ENCODE measurements at regions not wholly inside any gene's neighbourhood (a gene's known extent, or its start where the extent isn't known, plus 50 kb on each side); places are given as distances from the start of the nearest gene placed in this dataset.

DNA sequence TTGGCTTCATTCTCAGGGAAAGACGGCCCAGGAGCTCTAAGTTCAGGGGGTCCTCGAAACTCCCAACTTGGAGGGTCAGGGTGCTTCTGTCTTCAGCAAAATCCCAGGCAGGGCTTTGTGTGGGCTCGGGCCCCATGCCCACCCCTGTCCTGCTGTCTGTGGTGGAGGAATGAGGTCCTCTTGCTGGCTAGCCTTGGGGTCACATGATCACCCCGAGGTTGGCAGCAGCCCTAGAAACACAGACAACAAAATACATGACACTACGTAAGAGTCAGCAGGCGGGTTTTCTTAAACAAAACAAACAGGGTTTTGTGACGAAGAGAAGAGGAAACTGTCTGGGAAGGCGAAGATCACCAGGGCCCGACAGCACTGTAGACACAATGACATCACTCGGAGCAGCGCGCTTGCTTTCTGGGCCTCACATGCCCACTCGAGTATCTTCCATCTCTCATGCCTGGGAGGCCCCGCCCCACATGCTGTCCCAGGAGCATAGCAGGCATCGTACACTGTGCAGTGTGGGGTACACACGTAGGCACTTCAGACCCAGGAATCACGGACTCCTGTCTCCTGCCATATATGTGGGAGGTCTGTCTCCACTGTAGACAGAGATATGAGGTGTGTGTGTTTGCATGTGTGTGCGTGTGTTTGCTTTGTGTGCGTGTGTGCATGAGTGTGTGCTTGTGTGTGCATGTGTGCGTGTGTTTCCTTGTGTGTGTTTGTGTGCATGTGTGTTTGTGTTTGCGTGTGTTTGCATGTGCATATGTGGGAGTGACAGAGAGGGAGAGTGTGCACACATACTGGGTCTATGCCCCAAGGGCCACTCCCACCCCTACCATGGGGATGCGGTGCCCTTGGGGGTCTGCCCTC, 94.7 kb downstream of the SIK1 start:
- Histone ChIP-seq H3K4me2 (ENCODE audit: low read depth, low read length, poor library complexity, severe bottlenecking) (no peak overlapping the region), H3K9ac (ENCODE audit: low read depth, low read length, poor library complexity, severe bottlenecking) (no peak overlapping the region), H2AFZ (ENCODE audit: low read length) (no peak overlapping the region)

DNA sequence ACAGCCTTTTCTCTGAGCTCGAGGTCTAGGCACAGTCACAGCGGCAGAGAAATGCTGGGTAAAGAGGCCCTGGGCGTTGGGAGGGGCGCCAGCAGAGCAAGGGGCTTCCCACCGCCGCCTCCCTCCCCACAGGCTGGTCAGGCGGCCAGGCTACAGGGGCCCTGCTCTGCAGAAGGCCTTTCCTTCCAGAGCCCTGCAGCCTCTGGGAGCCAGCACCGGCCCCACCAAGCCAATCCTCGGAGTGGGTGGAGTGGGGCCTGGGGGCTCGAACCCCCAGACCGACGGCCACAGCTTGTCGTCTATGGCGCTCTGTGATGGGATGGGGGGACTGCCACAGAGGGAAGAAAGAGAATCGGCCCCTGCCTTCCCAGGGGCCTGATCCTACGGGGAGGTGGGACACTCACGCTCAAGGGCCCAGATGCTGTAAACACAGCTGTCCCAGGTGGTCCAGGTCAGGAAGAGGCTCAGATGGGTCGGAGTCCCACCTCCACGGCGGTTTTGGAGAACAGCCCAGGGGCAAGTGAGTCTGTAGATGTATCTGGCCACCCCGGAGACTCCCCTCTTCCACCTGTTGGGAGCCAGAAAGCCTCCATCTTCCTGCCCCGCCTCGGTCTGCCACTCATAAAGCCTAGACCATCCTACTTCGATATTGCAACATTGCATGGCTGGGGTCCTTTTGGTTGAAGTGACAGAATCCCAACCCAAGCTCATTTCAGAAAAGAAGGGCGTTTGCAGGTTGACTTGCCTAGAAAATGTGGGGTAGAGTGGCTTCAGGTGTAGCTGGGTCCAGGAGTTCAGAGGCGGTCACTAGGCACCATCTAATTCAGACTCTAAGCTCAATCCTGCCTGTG, 95.6 kb downstream of the SIK1 start:
- no peak overlapping the region for H3K4me2 ChIP-seq (ENCODE audit: low read depth, low read length, poor library complexity, severe bottlenecking)
- H3F3A ChIP-seq (ENCODE audit: low read depth), result no peaks in the 10 kb centered on the region
- no peaks in the 10 kb centered on the region for H4K20me1 ChIP-seq (ENCODE audit: insufficient read depth, low read length, poor library complexity, severe bottlenecking)
- no peaks in the 10 kb centered on the region for H3K36me3 ChIP-seq (ENCODE audit: insufficient read depth, low read length)
- H3K9me3 ChIP-seq (ENCODE audit: insufficient read depth, low read depth, low read length), result no peaks in the 10 kb centered on the region
- no peaks in the 10 kb centered on the region for H3K4me1 ChIP-seq (ENCODE audit: insufficient read depth, low read length, poor library complexity, severe bottlenecking)
- no peak overlapping the region; the same call in 1 of the 2 replicates for H2AFZ ChIP-seq (ENCODE audit: low read length)
- H3K27me3 ChIP-seq (ENCODE audit: insufficient read depth, low read length, poor library complexity, severe bottlenecking), result no peaks in the 10 kb centered on the region
- H3K79me2 ChIP-seq (ENCODE audit: insufficient read depth, low read length), result no peaks in the 10 kb centered on the region
- no peaks in the 10 kb centered on the region for H3K9me2 ChIP-seq (replicated peaks; ENCODE audit: low read depth, low read length)
- no peak for TF ChIP-seq EZH2phosphoT487 (IDR thresholded peaks at IDR 0.05; ENCODE audit: borderline replicate concordance)
- TF ChIP-seq, protein P1, sequence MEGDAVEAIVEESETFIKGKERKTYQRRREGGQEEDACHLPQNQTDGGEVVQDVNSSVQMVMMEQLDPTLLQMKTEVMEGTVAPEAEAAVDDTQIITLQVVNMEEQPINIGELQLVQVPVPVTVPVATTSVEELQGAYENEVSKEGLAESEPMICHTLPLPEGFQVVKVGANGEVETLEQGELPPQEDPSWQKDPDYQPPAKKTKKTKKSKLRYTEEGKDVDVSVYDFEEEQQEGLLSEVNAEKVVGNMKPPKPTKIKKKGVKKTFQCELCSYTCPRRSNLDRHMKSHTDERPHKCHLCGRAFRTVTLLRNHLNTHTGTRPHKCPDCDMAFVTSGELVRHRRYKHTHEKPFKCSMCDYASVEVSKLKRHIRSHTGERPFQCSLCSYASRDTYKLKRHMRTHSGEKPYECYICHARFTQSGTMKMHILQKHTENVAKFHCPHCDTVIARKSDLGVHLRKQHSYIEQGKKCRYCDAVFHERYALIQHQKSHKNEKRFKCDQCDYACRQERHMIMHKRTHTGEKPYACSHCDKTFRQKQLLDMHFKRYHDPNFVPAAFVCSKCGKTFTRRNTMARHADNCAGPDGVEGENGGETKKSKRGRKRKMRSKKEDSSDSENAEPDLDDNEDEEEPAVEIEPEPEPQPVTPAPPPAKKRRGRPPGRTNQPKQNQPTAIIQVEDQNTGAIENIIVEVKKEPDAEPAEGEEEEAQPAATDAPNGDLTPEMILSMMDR (conservative IDR thresholded peaks at IDR 0.05; ENCODE audit: low read length), result no peak
- H3K4me3 ChIP-seq (ENCODE audit: low read length, poor library complexity, severe bottlenecking), result no peak overlapping the region
- no peak overlapping the region for H3K9ac ChIP-seq (ENCODE audit: low read depth, low read length, poor library complexity, severe bottlenecking)

More for the DNA sequence above, 94.7 kb downstream of the SIK1 start:
- H3F3A ChIP-seq (ENCODE audit: low read depth), result no peaks in the 10 kb centered on the region
- no peaks in the 10 kb centered on the region for H3K79me2 ChIP-seq (ENCODE audit: insufficient read depth, low read length)
- H3K9me2 ChIP-seq (replicated peaks; ENCODE audit: low read depth, low read length), result no peaks in the 10 kb centered on the region
- no peaks in the 10 kb centered on the region for H4K20me1 ChIP-seq (ENCODE audit: insufficient read depth, low read length, poor library complexity, severe bottlenecking)
- H3K27me3 ChIP-seq (ENCODE audit: insufficient read depth, low read length, poor library complexity, severe bottlenecking), result no peaks in the 10 kb centered on the region
- no peaks in the 10 kb centered on the region for H3K36me3 ChIP-seq (ENCODE audit: insufficient read depth, low read length)
- TF ChIP-seq, protein P1 (conservative IDR thresholded peaks at IDR 0.05; ENCODE audit: low read length), result no peak
- TF ChIP-seq EZH2phosphoT487 (IDR thresholded peaks at IDR 0.05; ENCODE audit: borderline replicate concordance), result no peak
- no peak overlapping the region for H3K4me3 ChIP-seq (ENCODE audit: low read length, poor library complexity, severe bottlenecking)
- no peaks in the 10 kb centered on the region for H3K9me3 ChIP-seq (ENCODE audit: insufficient read depth, low read depth, low read length)
- H3K4me1 ChIP-seq (ENCODE audit: insufficient read depth, low read length, poor library complexity, severe bottlenecking), result no peaks in the 10 kb centered on the region

DNA sequence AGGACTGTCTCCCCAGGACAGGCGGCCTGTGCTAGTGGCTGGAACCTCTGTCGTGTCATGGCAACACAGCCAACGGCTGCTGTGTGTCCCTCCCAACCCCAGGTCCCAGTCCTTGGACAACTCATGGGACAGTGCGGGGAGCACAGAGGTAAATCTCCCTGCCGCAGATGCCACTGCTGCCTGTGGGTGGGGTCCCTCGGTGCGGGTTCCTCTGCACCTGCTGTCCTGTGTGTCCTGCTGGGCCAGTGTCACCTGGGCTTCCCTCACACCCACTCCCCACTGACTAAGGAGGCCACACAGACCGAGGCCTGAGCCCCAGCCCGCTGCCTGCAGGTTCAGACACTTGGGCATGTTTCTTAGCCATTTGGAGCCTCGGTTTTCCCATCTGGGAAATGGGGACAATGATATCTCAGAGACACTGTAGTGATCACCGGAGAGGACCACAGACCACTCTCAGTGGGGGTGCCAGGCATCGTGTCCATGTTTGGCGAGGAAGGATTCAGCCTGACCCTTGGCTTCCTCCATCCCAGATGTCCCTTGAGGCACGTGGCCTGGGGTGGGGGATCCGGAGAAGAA, 96.5 kb downstream of the SIK1 start:
- Histone ChIP-seq H3K9me2 (replicated peaks; ENCODE audit: low read depth, low read length) (no peaks in the 10 kb centered on the region), H3K36me3 (ENCODE audit: insufficient read depth, low read length) (no peaks in the 10 kb centered on the region), H3K4me2 (ENCODE audit: low read depth, low read length, poor library complexity, severe bottlenecking) (no peak overlapping the region), H3K4me1 (ENCODE audit: insufficient read depth, low read length, poor library complexity, severe bottlenecking) (no peaks in the 10 kb centered on the region), H3K27me3 (ENCODE audit: insufficient read depth, low read length, poor library complexity, severe bottlenecking) (no peaks in the 10 kb centered on the region), H3F3A (ENCODE audit: low read depth) (no peaks in the 10 kb centered on the region), H2AFZ (ENCODE audit: low read length) (no peak overlapping the region), H3K9ac (ENCODE audit: low read depth, low read length, poor library complexity, severe bottlenecking) (no peak overlapping the region), H3K79me2 (ENCODE audit: insufficient read depth, low read length) (no peaks in the 10 kb centered on the region), H4K20me1 (ENCODE audit: insufficient read depth, low read length, poor library complexity, severe bottlenecking) (no peaks in the 10 kb centered on the region), H3K9me3 (ENCODE audit: insufficient read depth, low read depth, low read length) (no peaks in the 10 kb centered on the region), H3K4me3 (ENCODE audit: low read length, poor library complexity, severe bottlenecking) (no peak overlapping the region)
- no peak for TF ChIP-seq EZH2phosphoT487 (IDR thresholded peaks at IDR 0.05; ENCODE audit: borderline replicate concordance)
- TF ChIP-seq, protein P1 (conservative IDR thresholded peaks at IDR 0.05; ENCODE audit: low read length), result no peak

Data from Loucy (cell line).